Mesothelial cell of epicardium (in vitro differentiated cells): ENCODE measurements at regions not wholly inside any gene's neighbourhood (a gene's known extent, or its start where the extent isn't known, plus 50 kb on each side); places are given as distances from the start of the nearest gene placed in this dataset.

Experiments
- DNase-seq, 2 experiments: peaks; one replicate each; pipeline ENCODE4 v3.0.0; 2021; ENCODE audit warnings: low spot score in 2 of 2; ENCODE audit not compliant: unreplicated experiment in 2 of 2
- H3K27ac Mint-ChIP-seq: 2 replicates; pipeline ENCODE4 v1.8.0; 2021; ENCODE audit warnings: mixed read lengths
- H3K27me3 Mint-ChIP-seq: 2 replicates; pipeline ENCODE4 v1.8.0; 2021; ENCODE audit warnings: low read depth, mixed read lengths
- H3K36me3 Mint-ChIP-seq: 2 replicates; pipeline ENCODE4 v1.8.0; 2021; ENCODE audit warnings: mixed read lengths
- H3K4me1 Mint-ChIP-seq: 2 replicates; pipeline ENCODE4 v1.8.0; 2021; ENCODE audit warnings: mixed read lengths
- H3K4me3 Mint-ChIP-seq: 2 replicates; pipeline ENCODE4 v1.8.0; 2021; ENCODE audit warnings: mild to moderate bottlenecking, moderate library complexity, mixed read lengths
- H3K9me3 Mint-ChIP-seq: 2 replicates; pipeline ENCODE4 v1.8.0; 2021; ENCODE audit warnings: mixed read lengths
- TF ChIP-seq, protein P1 (sequence below): fragments of 200-600 bp; sonication (generic); IDR thresholded peaks from one replicate; pipeline ENCODE4 v1.5.0; 2021; ENCODE audit warnings: antibody characterized with exemption; ENCODE audit not compliant: unreplicated experiment

- no peak for DNase-seq
Measured at GRCh38 chr12:27907766-27908165, 64.8 kb downstream of the PTHLH start.

GRCh38 chr12:27906658-27907473 lies 65.7 kb downstream of the PTHLH start:
- H3K9me3 Mint-ChIP-seq = peaks cover 12% of the 10 kb centered on the region
- H3K27me3 Mint-ChIP-seq = no peaks in the 10 kb centered on the region
- H3K4me3 Mint-ChIP-seq = no peak overlapping the region
- no peak overlapping the region for H3K27ac Mint-ChIP-seq
- peaks cover 22% of the 10 kb centered on the region for H3K4me1 Mint-ChIP-seq
- peaks cover 3% of the 10 kb centered on the region for H3K36me3 Mint-ChIP-seq
- DNase-seq = no peak
- TF ChIP-seq, protein P1, sequence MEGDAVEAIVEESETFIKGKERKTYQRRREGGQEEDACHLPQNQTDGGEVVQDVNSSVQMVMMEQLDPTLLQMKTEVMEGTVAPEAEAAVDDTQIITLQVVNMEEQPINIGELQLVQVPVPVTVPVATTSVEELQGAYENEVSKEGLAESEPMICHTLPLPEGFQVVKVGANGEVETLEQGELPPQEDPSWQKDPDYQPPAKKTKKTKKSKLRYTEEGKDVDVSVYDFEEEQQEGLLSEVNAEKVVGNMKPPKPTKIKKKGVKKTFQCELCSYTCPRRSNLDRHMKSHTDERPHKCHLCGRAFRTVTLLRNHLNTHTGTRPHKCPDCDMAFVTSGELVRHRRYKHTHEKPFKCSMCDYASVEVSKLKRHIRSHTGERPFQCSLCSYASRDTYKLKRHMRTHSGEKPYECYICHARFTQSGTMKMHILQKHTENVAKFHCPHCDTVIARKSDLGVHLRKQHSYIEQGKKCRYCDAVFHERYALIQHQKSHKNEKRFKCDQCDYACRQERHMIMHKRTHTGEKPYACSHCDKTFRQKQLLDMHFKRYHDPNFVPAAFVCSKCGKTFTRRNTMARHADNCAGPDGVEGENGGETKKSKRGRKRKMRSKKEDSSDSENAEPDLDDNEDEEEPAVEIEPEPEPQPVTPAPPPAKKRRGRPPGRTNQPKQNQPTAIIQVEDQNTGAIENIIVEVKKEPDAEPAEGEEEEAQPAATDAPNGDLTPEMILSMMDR = no peak

More at GRCh38 chr12:27907766-27908165, 64.8 kb downstream of the PTHLH start:
- no peaks in the 10 kb centered on the region for H3K27me3 Mint-ChIP-seq
- TF ChIP-seq, protein P1 = no peak
- peaks cover 3% of the 10 kb centered on the region for H3K36me3 Mint-ChIP-seq
- H3K4me3 Mint-ChIP-seq = no peak overlapping the region
- peaks cover 18% of the 10 kb centered on the region for H3K4me1 Mint-ChIP-seq
- no peak overlapping the region for H3K27ac Mint-ChIP-seq
- peaks cover 12% of the 10 kb centered on the region for H3K9me3 Mint-ChIP-seq

DNA sequence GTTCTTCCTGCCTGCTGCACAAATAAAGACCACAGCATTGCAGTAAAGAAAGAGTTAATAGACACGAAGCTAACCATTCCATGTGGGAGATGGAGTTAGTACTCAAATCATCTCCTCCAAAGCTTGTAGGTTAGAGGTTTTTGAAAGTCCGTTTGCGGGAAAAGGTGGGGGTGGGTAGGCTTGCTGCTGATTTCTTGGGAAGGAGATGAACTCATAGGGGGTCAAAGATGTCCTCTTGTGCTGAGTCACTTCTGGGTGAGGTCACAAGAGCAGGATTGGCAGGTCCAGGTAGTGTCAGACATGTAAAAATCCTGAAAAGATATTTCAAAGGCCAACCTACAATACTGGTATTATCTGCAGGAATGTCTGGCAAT lies 66.4 kb downstream of the PTHLH start:
- no peak overlapping the region for H3K27ac Mint-ChIP-seq
- H3K4me3 Mint-ChIP-seq = no peak overlapping the region
- H3K9me3 Mint-ChIP-seq = peaks cover 8% of the 10 kb centered on the region
- peaks cover 3% of the 10 kb centered on the region for H3K36me3 Mint-ChIP-seq
- H3K4me1 Mint-ChIP-seq = peaks cover 22% of the 10 kb centered on the region
- H3K27me3 Mint-ChIP-seq = no peaks in the 10 kb centered on the region
- TF ChIP-seq, protein P1 = no peak
- no peak for DNase-seq

DNA sequence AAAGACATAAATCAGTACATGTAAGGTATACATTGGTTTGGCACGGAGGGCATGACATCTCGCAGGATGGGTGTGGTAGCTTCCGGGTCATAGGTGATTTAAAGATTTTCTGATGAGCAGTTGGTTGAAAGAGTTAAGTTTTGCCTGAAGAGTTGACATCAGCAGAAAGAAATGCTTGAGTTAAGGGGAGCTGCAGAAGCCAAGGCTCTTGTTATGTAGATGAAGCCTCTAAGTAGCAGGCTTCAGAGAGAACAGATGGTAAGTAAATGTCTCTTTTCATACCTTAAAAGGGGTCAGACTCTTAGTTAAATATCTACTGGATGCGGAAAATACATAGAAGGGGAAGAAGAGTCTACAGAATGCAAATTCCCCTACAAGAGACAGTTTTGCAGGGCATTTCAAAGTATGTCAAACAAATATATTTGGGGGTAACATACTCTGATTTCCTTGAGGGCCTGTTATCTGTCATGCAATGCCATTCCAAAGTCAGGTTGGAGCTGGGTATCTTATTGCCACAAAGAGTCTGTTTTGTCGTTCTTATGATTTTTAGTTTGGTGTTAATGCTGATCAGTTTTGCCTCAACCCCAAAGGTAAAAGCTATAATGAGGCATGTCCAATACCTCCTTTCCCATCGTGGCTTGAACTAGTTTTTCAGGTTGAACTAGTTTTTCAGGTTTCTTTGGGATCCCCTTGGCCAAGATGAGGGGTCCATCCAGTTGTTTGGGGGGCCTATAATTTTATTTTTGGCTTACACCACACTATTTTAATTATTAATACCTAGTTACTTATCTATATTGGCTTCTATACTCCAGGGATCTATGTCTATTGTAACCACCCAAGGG lies 67.0 kb downstream of the PTHLH start:
- no peak overlapping the region for H3K27ac Mint-ChIP-seq
- no peak for DNase-seq
- peaks cover 3% of the 10 kb centered on the region for H3K36me3 Mint-ChIP-seq
- peaks cover 7% of the 10 kb centered on the region for H3K9me3 Mint-ChIP-seq
- H3K4me3 Mint-ChIP-seq = no peak overlapping the region
- peaks cover 22% of the 10 kb centered on the region for H3K4me1 Mint-ChIP-seq
- TF ChIP-seq, protein P1 = no peak
- H3K27me3 Mint-ChIP-seq = no peaks in the 10 kb centered on the region

DNA sequence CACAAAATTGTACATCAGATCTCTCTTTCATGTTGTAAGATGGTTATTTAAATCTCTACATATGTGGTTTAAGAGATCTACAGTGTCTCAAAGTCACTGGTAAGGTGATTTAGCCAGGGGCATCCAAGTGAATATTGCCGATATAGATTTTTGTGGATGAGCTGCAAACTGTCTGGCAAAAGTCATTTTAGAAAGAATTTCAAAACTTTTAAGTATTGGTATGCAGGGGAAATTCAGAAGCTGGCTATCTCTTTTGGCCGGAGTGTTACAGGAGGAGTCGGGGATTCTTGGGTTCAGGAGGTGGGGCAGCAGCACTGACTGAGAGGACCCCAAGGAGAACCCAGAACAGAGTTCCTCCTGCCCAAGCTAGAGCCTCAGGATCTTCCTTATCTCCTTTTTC lies 69.9 kb downstream of the PTHLH start:
- Mint-ChIP-seq H3K27me3 (no peaks in the 10 kb centered on the region), H3K9me3 (peaks cover 7% of the 10 kb centered on the region), H3K4me3 (no peak overlapping the region), H3K36me3 (peaks cover 3% of the 10 kb centered on the region), H3K4me1 (peaks cover 30% of the 10 kb centered on the region), H3K27ac (no peak overlapping the region)
- DNase-seq = no peak
- TF ChIP-seq, protein P1 = no peak
